Left ventricle myocardium inferior (tissue), 1 donor: ENCODE measurements at regions not wholly inside any gene's neighbourhood (a gene's known extent, or its start where the extent isn't known, plus 50 kb on each side); places are given as distances from the start of the nearest gene placed in this dataset.

Experiments
- DNase-seq: peaks from one replicate; pipeline ENCODE4 v3.0.0-alpha.2; 2020
- H3K27ac ChIP-seq: fragments of 200-600 bp; replicated peaks from 2 replicates; pipeline ENCODE4 v1.8.0; 2021
- H3K27me3 ChIP-seq: fragments of 200-600 bp; 2 replicates; pipeline ENCODE4 v1.8.0; 2021; ENCODE audit warnings: low read depth
- H3K36me3 ChIP-seq: fragments of 200-600 bp; 2 replicates; pipeline ENCODE4 v1.8.0; 2021
- H3K4me1 ChIP-seq: fragments of 200-600 bp; 2 replicates; pipeline ENCODE4 v1.8.0; 2021
- H3K4me3 ChIP-seq: fragments of 200-600 bp; 2 replicates; pipeline ENCODE4 v1.8.0; 2021; ENCODE audit warnings: mild to moderate bottlenecking, moderate library complexity
- H3K9me3 ChIP-seq: fragments of 200-600 bp; replicated peaks from 2 replicates; pipeline ENCODE4 v1.8.0; 2021
- intact Hi-C: fragments of 100-400 bp; cut with micrococcal nuclease; formaldehyde crosslinking; loops from one replicate; pipeline ENCODE4 v1.11.0; 2022
- TF ChIP-seq, protein P1 (sequence below): fragments of 200-600 bp; IDR thresholded peaks from 2 replicates; pipeline ENCODE4 v1.8.0; 2021; ENCODE audit warnings: antibody characterized with exemption, mild to moderate bottlenecking, borderline replicate concordance
- donor health status: DM: no; HTN: yes; CAD: no; lungs with severe emphysema.

DNA sequence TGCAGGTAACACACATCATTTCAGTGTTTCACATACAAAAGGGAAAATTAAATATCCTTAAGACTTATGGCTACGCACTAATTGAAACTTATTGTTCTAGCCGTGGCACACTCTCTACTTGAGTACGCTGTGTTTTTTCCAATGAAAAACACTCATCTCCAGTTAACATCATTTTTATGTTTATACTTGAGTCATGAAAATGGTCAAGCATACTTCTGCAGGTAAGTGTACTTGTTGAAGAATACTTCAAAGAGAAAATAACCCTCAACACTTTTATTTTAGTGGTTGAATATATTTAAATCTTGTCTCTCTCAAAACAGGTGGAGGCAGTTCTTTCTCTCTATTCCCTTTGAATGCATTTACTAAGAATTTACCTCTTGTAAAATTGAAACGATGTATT is 538.7 kb upstream of the PCDH7 start:
- TF ChIP-seq, protein P1, sequence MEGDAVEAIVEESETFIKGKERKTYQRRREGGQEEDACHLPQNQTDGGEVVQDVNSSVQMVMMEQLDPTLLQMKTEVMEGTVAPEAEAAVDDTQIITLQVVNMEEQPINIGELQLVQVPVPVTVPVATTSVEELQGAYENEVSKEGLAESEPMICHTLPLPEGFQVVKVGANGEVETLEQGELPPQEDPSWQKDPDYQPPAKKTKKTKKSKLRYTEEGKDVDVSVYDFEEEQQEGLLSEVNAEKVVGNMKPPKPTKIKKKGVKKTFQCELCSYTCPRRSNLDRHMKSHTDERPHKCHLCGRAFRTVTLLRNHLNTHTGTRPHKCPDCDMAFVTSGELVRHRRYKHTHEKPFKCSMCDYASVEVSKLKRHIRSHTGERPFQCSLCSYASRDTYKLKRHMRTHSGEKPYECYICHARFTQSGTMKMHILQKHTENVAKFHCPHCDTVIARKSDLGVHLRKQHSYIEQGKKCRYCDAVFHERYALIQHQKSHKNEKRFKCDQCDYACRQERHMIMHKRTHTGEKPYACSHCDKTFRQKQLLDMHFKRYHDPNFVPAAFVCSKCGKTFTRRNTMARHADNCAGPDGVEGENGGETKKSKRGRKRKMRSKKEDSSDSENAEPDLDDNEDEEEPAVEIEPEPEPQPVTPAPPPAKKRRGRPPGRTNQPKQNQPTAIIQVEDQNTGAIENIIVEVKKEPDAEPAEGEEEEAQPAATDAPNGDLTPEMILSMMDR: no peak
- intact Hi-C loops: no loop called here
- no peaks in the 10 kb centered on the region for H3K27me3 ChIP-seq

GRCh38 chr4:30181918-30182317 is 538.3 kb upstream of the PCDH7 start:
- TF ChIP-seq, protein P1: no peak
- Histone ChIP-seq H3K4me1 (no peaks in the 10 kb centered on the region), H3K36me3 (no peaks in the 10 kb centered on the region), H3K9me3 (peaks cover 26% of the 10 kb centered on the region), H3K27ac (no peak overlapping the region), H3K4me3 (no peak overlapping the region), H3K27me3 (no peaks in the 10 kb centered on the region)
- intact Hi-C loops: no loop called here
- no peak for DNase-seq

More for the DNA sequence above, 538.7 kb upstream of the PCDH7 start:
- DNase-seq: no peak
- peaks cover 22% of the 10 kb centered on the region for H3K9me3 ChIP-seq
- no peak overlapping the region for H3K27ac ChIP-seq
- H3K4me1 ChIP-seq: no peaks in the 10 kb centered on the region
- no peak overlapping the region for H3K4me3 ChIP-seq
- no peaks in the 10 kb centered on the region for H3K36me3 ChIP-seq

DNA sequence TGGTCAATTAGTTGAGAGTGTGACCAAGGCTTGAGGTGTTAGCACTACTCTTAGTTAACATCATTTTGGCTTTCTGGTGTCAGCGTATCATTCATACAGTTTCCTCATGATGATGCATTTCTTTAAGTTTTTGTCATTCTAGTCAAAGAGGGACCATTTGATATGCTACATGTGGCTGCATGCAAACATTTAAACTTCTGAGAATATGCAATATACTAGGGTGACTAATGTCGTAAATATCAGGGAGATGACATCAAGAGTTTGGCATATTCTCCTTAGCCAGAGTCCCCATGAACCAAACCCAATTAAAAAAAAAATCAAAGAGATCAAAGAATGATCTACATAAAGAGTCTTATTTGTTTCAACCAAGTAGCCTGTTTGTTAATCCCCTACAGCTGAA is 537.4 kb upstream of the PCDH7 start:
- H3K9me3 ChIP-seq: peaks cover 30% of the 10 kb centered on the region
- no peaks in the 10 kb centered on the region for H3K36me3 ChIP-seq
- TF ChIP-seq, protein P1: no peak
- H3K4me1 ChIP-seq: no peaks in the 10 kb centered on the region
- H3K4me3 ChIP-seq: no peak overlapping the region
- H3K27ac ChIP-seq: no peak overlapping the region
- no peak for DNase-seq
- no peaks in the 10 kb centered on the region for H3K27me3 ChIP-seq
- intact Hi-C loops: no loop called here

GRCh38 chr4:30191902-30192301 is 528.3 kb upstream of the PCDH7 start:
- Histone ChIP-seq H3K9me3 (peaks cover 6% of the 10 kb centered on the region), H3K27me3 (no peaks in the 10 kb centered on the region), H3K4me3 (no peak overlapping the region), H3K27ac (no peak overlapping the region), H3K36me3 (no peaks in the 10 kb centered on the region), H3K4me1 (no peaks in the 10 kb centered on the region)
- no peak for DNase-seq
- TF ChIP-seq, protein P1: no peak
- intact Hi-C loops: no loop called here

- TF ChIP-seq, protein P1: no peak
- no peak overlapping the region for H3K4me3 ChIP-seq
- no peaks in the 10 kb centered on the region for H3K4me1 ChIP-seq
- H3K27me3 ChIP-seq: no peaks in the 10 kb centered on the region
- no peak overlapping the region for H3K27ac ChIP-seq
- H3K36me3 ChIP-seq: no peaks in the 10 kb centered on the region
- peaks cover 23% of the 10 kb centered on the region for H3K9me3 ChIP-seq
- intact Hi-C loops: no loop called here
- DNase-seq: no peak
Observed at GRCh38 chr4:30207389-30207788, 512.8 kb upstream of the PCDH7 start.
